ENCODE measurements at regions not wholly inside any gene's neighbourhood (a gene's known extent, or its start where the extent isn't known, plus 50 kb on each side); places are given as distances from the start of the nearest gene placed in this dataset.

DNA sequence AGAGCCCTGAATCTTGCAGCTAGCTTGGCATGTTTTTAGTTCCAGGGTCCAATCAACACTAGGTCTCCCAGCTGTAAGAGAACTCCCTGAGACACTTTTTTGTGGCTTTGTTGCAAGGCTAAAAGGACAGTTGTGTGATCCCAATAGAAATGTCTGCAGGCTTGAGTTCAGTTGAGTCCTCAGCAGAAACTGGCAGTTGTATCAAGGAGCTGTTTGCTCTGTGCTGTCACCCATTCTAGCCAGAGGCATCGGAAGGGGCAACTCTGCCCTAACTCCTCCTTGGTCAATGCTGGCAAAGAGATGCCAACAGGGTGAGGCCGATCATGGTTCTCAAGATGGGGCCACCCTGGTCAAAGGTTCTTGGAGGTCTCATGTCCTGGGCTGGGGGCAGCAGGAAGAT, 224.1 kb downstream of the BUB3 start:
- TF ChIP-seq POLR2A (IDR thresholded peaks at IDR 0.05) = no peak
- TF ChIP-seq, protein P1, sequence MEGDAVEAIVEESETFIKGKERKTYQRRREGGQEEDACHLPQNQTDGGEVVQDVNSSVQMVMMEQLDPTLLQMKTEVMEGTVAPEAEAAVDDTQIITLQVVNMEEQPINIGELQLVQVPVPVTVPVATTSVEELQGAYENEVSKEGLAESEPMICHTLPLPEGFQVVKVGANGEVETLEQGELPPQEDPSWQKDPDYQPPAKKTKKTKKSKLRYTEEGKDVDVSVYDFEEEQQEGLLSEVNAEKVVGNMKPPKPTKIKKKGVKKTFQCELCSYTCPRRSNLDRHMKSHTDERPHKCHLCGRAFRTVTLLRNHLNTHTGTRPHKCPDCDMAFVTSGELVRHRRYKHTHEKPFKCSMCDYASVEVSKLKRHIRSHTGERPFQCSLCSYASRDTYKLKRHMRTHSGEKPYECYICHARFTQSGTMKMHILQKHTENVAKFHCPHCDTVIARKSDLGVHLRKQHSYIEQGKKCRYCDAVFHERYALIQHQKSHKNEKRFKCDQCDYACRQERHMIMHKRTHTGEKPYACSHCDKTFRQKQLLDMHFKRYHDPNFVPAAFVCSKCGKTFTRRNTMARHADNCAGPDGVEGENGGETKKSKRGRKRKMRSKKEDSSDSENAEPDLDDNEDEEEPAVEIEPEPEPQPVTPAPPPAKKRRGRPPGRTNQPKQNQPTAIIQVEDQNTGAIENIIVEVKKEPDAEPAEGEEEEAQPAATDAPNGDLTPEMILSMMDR (IDR thresholded peaks at IDR 0.05) = no peak
